GM12874 (cell line): ENCODE measurements at regions not wholly inside any gene's neighbourhood (a gene's known extent, or its start where the extent isn't known, plus 50 kb on each side); places are given as distances from the start of the nearest gene placed in this dataset.

Experiments
- CTCF ChIP-seq: IDR thresholded peaks from 2 replicates; pipeline ENCODE4 v1.5.1; 2011; ENCODE audit warnings: low read depth, mild to moderate bottlenecking, control low read depth, low read length, moderate library complexity; ENCODE audit not compliant: insufficient read depth

GRCh38 chr2:198315791-198316630 is 511.6 kb downstream of the PLCL1 start:
- no peak for TF ChIP-seq CTCF

- peak; percentile 44; the same call in 1 of the 2 replicates for TF ChIP-seq CTCF
Observed at GRCh38 chr2:198314559-198315153, 510.3 kb downstream of the PLCL1 start.

- no peak for TF ChIP-seq CTCF
Observed at GRCh38 chr2:198312596-198313483, 508.4 kb downstream of the PLCL1 start.

GRCh38 chr2:198311020-198311419 is 506.6 kb downstream of the PLCL1 start:
- TF ChIP-seq CTCF = no peak

DNA sequence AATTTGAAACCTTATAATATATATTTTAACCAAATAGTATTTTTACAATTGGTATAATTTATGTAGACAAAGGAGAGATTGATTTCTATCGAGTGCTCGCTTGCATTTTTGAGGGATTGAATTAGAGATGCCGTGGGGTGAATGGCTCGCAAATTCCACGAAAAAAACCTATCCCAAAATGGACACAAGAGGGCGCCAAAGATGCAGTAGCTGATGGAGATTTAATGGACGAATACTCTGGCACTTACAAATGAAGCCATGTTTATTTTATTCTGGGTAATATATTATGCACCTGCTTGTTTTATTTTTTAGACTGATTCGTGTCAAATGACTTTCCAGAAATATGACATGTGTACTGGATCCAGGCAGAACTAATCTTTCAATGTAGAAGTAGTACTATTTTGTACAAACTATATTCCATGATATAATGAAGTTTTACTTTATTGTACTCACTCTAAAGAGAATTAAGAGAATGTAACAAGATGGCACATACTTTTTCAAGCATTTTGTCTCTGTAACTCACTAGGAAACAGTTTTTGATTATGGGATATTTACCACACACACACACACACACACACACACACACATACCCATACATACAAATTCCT is 505.4 kb downstream of the PLCL1 start:
- TF ChIP-seq CTCF = peak; percentile 70

- TF ChIP-seq CTCF = no peak
Observed at GRCh38 chr2:198309081-198309480, 504.7 kb downstream of the PLCL1 start.

GRCh38 chr2:198308368-198308767 is 504.0 kb downstream of the PLCL1 start:
- TF ChIP-seq CTCF = no peak
